ENCODE measurements at regions not wholly inside any gene's neighbourhood (a gene's known extent, or its start where the extent isn't known, plus 50 kb on each side); places are given as distances from the start of the nearest gene placed in this dataset.

GRCh38 chr12:45585522-45586230, 143.8 kb upstream of the ARID2 start:
- TF ChIP-seq CTCF (conservative IDR thresholded peaks at IDR 0.05) (no peak), ZFX (IDR thresholded peaks at IDR 0.05) (no peak)
